NCI-H2107 treated with DMSO at 0.1 percent for 48 hours (cell line): ENCODE measurements at regions not wholly inside any gene's neighbourhood (a gene's known extent, or its start where the extent isn't known, plus 50 kb on each side); places are given as distances from the start of the nearest gene placed in this dataset.
"Not testable (repeated sequence)": the region's sequence is repeated elsewhere in the genome, so short reads cannot be mapped to it uniquely, and the experiment has no call there.

Experiments
- DNase-seq: peaks from one replicate; lab custom pipeline; 2025; ENCODE audit not compliant: unreplicated experiment; lab: John Stamatoyannopoulos, UW

GRCh38 chr7:130943981-130944380, 210.0 kb upstream of the KLF14 start:
- DNase-seq = no peak

- DNase-seq = no peak
These were observed 211.0 kb upstream of the KLF14 start for GRCh38 chr7:130944997-130945396.

DNA sequence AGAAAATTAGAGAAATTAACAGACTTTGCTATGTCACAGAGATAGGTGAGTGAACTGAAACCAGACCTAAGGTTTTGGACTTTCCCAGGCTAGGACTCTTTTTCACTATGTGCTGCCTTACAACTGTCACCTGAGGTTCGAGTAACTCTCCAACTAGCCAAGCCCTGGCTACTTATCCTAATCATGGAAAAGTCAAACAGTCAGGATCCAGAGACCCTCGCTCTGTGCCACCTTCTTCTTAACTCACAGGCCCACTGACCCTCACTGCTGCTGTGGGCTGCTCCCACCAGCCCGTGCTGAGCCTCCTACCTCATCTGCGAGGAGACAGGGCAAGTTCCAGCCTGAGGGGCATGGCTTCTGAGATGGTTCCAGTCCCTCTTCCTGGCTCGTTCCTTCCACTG, 211.4 kb upstream of the KLF14 start:
- DNase-seq = no peak

DNA sequence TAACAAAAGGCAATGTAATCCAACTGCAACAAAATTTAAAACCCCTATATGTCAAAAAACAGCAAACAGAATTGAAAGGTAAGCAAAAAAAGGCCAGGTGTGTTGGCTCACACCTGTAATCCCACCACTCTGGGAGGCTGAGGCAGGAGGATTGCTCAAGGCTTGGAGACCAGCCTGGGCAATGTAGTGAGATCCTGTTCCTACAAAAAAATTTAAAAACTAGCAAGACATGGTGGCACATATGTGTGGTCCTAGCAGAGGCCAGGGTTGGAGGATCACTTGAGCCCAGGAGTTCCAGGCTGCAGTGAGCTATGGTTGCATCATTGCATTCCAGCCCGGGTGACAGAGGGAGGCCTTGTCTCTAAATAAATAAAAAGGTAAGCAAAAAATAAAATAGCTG, 212.1 kb upstream of the KLF14 start:
- DNase-seq = no peak

GRCh38 chr7:130947792-130948580, 214.0 kb upstream of the KLF14 start:
- no peak for DNase-seq

- no peak for DNase-seq
These were observed 214.8 kb upstream of the KLF14 start for GRCh38 chr7:130948822-130949221.

DNA sequence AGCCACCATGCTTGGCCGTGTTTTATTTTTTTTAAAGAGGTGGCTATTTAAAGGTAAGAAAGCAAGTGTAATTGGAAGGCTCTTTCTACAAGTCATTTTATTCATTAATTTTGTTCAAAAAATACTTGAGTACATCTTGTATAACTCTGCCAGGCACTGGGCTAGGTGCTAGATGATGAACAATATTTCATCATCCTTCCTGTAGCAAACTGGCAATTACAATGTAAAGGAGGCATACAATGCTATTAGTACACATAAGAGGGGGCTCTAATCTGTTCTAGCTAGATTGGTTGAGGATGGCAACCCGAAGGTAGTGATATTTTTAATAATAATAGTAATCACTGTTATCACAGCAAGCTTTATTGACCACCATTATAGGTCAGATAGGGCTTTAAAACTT, 215.5 kb upstream of the KLF14 start:
- DNase-seq = no peak

GRCh38 chr7:130950054-130950453, 216.0 kb upstream of the KLF14 start:
- DNase-seq = no peak

GRCh38 chr7:130950741-130951140, 216.7 kb upstream of the KLF14 start:
- no peak for DNase-seq

GRCh38 chr7:130951303-130951975, 217.4 kb upstream of the KLF14 start:
- no peak for DNase-seq

DNA sequence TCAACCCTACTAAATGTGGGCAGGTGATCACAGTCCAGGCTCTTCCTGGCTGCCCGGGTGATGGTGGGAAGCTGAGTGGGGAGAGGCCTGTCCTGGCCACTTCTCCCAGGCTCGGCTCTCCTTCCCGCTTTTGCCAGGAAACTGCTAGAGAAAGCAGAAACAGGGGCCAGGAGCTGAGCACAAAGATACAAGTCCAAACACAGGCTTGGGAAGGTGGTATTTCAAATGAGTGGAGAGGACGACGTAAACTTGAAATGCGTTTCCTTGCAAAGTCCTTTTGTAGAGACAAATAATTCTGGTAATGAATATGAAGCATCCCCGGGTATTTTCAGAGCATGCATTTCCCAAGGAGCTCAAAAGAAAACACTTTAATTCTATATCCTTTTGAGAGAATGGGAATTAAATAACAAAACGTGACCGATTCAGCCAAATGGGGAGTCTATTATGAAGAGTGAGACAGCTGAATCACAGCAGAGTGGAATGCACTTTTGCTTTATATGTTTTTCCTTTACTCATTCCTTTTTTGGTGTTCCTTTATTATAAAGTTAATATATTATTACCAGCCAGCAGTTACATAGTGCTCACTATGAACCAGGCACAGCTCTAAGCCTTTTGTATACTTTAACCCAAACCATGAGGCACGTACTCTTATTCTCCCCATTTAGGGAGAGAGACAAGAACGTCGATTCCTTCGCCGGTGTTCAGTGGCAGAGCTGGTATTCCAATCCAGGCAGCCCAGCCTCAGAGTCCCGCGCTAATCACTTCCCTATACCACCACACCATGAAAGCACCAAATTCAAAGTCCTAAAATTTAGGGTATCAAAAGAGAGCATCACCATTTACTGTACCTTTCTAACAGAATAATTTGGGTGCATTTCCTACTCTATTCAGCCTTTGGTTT, 218.2 kb upstream of the KLF14 start:
- no peak for DNase-seq

DNA sequence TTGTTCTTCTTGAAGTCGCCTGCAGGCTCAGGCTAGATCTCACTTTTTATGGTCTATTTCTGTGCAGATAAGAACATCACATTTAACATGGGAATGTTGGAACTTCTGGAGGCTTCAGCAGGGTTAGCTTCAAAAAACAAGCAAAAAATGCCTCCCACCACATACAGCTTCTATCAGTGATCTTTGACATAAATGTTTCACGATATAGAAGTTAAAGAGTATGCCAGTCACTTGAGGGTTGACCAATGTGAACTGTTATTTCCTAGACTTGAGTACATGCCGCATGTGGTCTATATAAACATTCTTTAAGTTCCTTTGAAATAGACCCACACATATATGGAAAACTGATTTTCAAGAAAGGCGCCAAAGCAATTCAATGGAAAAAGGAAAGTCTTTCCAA, 219.2 kb upstream of the KLF14 start:
- no peak for DNase-seq

DNA sequence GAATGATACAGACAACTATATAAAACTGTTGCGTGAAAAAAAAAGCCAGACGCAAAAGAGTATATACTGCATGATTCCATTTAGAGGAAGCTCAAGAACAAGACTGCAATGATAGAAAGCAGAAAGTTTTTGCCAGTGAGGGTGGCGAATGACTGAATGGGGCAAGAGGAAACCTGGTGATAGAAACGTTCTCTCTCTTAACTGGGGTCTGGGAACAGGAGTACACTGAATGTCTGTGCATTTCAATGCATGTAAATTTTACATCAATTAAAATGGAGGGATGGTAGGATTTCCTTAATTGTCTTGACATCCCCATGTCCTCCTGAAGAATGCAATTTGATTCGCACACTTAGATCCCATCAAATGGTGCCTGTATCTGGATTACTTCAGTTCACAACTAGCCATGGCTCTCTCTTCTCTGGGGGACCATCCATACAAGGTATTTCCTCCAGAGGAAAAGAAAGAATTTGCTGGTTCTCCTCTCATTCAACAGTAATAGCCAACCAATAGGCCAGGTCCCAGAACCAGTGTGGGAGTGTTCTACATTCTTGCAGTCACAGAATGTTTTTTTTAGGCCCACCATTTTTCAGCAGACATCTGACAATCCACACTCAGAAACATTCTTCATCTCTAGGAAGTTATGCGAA, 221.0 kb upstream of the KLF14 start:
- no peak for DNase-seq

GRCh38 chr7:130955565-130955919, 221.5 kb upstream of the KLF14 start:
- DNase-seq = no peak

DNA sequence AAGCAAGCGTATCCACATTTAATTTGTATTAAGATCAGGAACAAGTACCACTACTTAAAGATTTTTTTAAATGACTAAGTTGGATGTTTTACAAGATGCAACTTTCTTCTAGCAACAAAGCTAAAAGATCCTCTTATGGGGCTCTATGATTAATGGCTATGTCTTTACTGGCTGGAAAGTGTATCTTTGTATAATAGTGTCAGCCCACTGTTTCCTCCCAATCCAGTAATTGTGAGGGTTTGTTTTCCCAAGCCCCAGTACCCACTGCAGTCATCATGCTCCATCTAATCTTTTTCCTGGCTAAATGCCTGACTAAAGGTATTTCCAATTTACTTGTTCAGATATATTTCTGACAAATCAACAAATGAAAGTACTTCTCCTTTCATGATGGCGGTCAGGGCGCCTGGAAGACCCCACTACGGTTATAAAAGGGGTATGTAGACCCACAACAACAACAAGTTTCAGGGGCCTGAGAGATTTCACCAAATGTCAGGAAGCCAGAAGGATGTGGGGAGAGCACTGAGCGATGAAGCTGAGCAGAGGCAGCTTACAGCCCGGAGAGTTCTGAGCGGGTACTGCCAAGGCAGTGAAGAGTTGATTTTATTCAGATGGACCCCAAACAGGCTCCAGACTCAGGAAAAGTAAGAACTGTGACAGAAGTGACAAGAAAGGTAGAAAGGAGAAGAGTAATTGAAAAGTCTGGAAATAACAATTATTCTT, 222.6 kb upstream of the KLF14 start:
- no peak for DNase-seq

- no peak for DNase-seq
These were observed 223.1 kb upstream of the KLF14 start for GRCh38 chr7:130957137-130957513.

DNA sequence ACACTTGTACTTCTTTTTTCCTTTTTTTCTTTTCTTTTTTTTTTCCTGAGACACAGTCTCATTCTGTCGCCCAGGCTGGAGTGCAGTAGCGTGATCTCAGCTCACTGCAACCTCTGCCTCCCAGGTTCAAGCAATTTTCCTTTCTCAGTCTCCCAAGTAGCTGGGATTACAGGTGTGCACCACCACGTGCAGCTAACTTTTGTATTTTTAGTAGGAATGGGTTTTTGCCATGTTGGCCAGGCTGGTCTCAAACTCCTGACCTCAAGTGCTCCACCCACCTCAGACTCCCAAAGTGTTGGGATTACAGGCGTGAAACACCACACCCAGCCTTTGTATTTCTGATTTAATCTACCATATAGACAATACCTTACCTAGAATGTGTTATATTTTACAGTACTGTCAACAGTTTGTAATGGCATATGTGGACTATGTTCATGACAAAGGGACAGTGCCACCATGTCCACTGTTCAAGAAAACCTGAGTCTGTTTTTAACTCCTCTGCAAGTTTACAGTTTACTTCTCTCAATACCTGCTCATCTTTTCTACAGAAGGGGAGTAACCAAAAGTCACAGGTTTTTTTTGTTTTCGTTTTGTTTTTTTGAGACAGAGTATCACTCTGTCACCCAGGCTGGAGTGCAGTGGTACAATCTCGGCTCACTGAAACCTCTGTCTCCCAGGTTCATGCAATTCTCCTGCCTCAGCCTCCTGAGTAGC, 223.9 kb upstream of the KLF14 start:
- DNase-seq = not testable (repeated sequence)

- DNase-seq = no peak
These were observed 224.8 kb upstream of the KLF14 start for GRCh38 chr7:130958846-130959245.

- DNase-seq = no peak
These were observed 225.8 kb upstream of the KLF14 start for GRCh38 chr7:130959743-130960207.
